Activated CD4-positive, alpha-beta memory T cell treated with anti-CD3 and anti-CD28 coated beads for 36 hours (primary cell): ENCODE measurements at regions not wholly inside any gene's neighbourhood (a gene's known extent, or its start where the extent isn't known, plus 50 kb on each side); places are given as distances from the start of the nearest gene placed in this dataset.

Experiments used
- CTCF ChIA-PET: fragments of 350-600 bp; sonication (Branson Sonifier 250); formaldehyde crosslinking; loops from one replicate; lab custom pipeline; 2021; ENCODE audit warnings: antibody characterized with exemption, inconsistent platforms; lab: Charles Lee
- POLR2A ChIA-PET: fragments of 350-600 bp; sonication (Branson Sonifier 250); formaldehyde crosslinking; loops from one replicate; lab custom pipeline; 2021; ENCODE audit warnings: antibody characterized with exemption; lab: Charles Lee
- DNase-seq: peaks from one replicate; pipeline ENCODE4 v3.0.0-alpha.2; 2020
- H3K27ac Mint-ChIP-seq: one replicate; pipeline ENCODE4 v1.8.0; 2021; ENCODE audit warnings: mixed read lengths
- H3K27me3 Mint-ChIP-seq: one replicate; pipeline ENCODE4 v1.8.0; 2021; ENCODE audit warnings: mixed read lengths
- H3K36me3 Mint-ChIP-seq: one replicate; pipeline ENCODE4 v1.8.0; 2021; ENCODE audit warnings: mixed read lengths
- H3K4me1 Mint-ChIP-seq: one replicate; pipeline ENCODE4 v1.8.0; 2021; ENCODE audit warnings: low read depth, mixed read lengths
- H3K4me3 Mint-ChIP-seq: one replicate; pipeline ENCODE4 v1.8.0; 2021; ENCODE audit warnings: mild to moderate bottlenecking, mixed read lengths
- H3K9me3 Mint-ChIP-seq: one replicate; pipeline ENCODE4 v1.8.0; 2021; ENCODE audit warnings: mixed read lengths
- intact Hi-C: fragments of 100-400 bp; cut with micrococcal nuclease; formaldehyde crosslinking; loops from one replicate; pipeline ENCODE4 v1.15.1; 2023

- H3K36me3 Mint-ChIP-seq = no peaks in the 10 kb centered on the region
- no peak overlapping the region for H3K4me3 Mint-ChIP-seq
- H3K4me1 Mint-ChIP-seq = no peaks in the 10 kb centered on the region
- H3K27me3 Mint-ChIP-seq = peaks cover 4% of the 10 kb centered on the region
- H3K27ac Mint-ChIP-seq = no peak overlapping the region
- no peaks in the 10 kb centered on the region for H3K9me3 Mint-ChIP-seq
- intact Hi-C loops = no loop called here
- POLR2A ChIA-PET = no interaction called here
- DNase-seq = no peak
- CTCF ChIA-PET = no interaction called here
Measured at GRCh38 chr7:131879424-131879823, 323.0 kb upstream of the PODXL start.

GRCh38 chr7:131878777-131879176, 322.3 kb upstream of the PODXL start:
- DNase-seq = no peak
- ChIA-PET CTCF (no interaction called here), POLR2A (no interaction called here)
- Mint-ChIP-seq H3K4me1 (no peaks in the 10 kb centered on the region), H3K9me3 (no peaks in the 10 kb centered on the region), H3K36me3 (no peaks in the 10 kb centered on the region), H3K4me3 (no peak overlapping the region), H3K27ac (no peak overlapping the region), H3K27me3 (peaks cover 4% of the 10 kb centered on the region)
- intact Hi-C loops = no loop called here

GRCh38 chr7:131873581-131873980, 317.2 kb upstream of the PODXL start:
- ChIA-PET CTCF (interaction anchor here (1.8 kb wide), 1 partner anchor 15 kb away, joined by 6 read pairs; no protein-coding TSS in a partner anchor), POLR2A (no interaction called here)
- Mint-ChIP-seq H3K4me1 (no peaks in the 10 kb centered on the region), H3K27ac (no peak overlapping the region), H3K9me3 (no peaks in the 10 kb centered on the region), H3K27me3 (peaks cover 8% of the 10 kb centered on the region), H3K36me3 (no peaks in the 10 kb centered on the region), H3K4me3 (no peak overlapping the region)
- intact Hi-C loops = no loop called here
- no peak for DNase-seq

- no peak for DNase-seq
- peaks cover 8% of the 10 kb centered on the region for H3K27me3 Mint-ChIP-seq
- intact Hi-C loops = no loop called here
- H3K27ac Mint-ChIP-seq = no peak overlapping the region
- ChIA-PET CTCF (no interaction called here), POLR2A (no interaction called here)
- no peaks in the 10 kb centered on the region for H3K36me3 Mint-ChIP-seq
- H3K4me1 Mint-ChIP-seq = no peaks in the 10 kb centered on the region
- H3K4me3 Mint-ChIP-seq = no peak overlapping the region
- H3K9me3 Mint-ChIP-seq = no peaks in the 10 kb centered on the region
Measured at GRCh38 chr7:131869986-131870385, 313.6 kb upstream of the PODXL start.

DNA sequence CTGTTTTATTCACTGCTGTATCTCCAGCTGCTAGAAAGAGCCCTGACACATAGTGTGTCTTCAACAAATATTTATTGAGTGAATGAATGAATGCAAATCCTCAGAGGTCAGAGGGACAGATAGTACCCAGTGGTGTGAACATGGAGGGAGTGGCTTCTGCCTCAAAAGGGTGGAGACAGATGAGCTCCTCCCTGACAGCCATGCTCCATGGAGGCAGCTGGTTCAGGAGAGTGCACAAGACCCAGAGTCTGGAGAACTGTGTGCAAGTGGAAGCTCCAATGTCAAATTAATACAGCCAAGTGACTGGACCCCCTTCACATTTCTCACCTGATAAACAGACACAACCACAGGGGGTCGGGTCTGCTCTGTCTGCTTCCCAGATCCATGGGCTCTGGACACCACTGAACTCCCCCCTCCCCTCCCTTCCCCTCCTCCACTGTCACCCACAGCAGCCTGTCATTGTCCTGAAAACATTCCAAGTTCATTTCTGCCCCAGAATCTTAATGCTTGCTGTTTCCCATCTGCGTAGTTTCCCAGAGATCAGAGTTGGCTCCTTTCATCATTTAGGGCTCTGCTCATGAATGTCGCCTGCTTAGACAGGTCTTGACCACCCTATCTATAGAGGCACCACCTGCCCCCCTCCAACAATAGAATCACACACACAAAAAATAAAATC, 312.9 kb upstream of the PODXL start:
- Mint-ChIP-seq H3K27me3 (peaks cover 8% of the 10 kb centered on the region), H3K27ac (no peak overlapping the region), H3K4me1 (no peaks in the 10 kb centered on the region), H3K9me3 (no peaks in the 10 kb centered on the region), H3K4me3 (no peak overlapping the region), H3K36me3 (no peaks in the 10 kb centered on the region)
- CTCF ChIA-PET = interaction anchor here (2.2 kb wide), 1 partner anchor 10 kb away, joined by 10 read pairs; no protein-coding TSS in a partner anchor
- intact Hi-C loops = no loop called here
- POLR2A ChIA-PET = no interaction called here
- no peak for DNase-seq

DNA sequence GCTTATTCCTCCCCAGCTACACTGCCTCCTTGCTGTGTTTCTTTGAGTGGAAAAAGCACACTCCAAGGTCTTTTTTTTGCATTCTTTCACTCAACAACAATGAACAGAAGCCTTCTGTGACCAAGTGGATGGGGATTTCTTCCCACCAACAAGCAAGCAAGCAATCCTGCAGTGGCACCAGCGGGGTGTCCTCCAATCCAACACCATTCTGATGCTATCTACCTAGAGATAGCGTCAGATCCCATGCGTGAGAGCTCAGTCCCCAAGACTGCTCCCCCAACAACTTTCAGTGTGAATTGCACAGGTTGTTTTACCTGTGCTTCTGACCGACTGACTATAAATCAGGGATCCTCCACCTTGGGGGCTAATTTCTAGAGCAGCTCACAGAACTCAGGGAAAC, 311.0 kb upstream of the PODXL start:
- H3K9me3 Mint-ChIP-seq = no peaks in the 10 kb centered on the region
- no peaks in the 10 kb centered on the region for H3K36me3 Mint-ChIP-seq
- CTCF ChIA-PET = interaction anchor here (2.2 kb wide), 1 partner anchor 8 kb away, joined by 10 read pairs; no protein-coding TSS in a partner anchor
- peaks cover 8% of the 10 kb centered on the region for H3K27me3 Mint-ChIP-seq
- H3K4me3 Mint-ChIP-seq = no peak overlapping the region
- no peaks in the 10 kb centered on the region for H3K4me1 Mint-ChIP-seq
- no peak for DNase-seq
- intact Hi-C loops = no loop called here
- POLR2A ChIA-PET = no interaction called here
- H3K27ac Mint-ChIP-seq = no peak overlapping the region

DNA sequence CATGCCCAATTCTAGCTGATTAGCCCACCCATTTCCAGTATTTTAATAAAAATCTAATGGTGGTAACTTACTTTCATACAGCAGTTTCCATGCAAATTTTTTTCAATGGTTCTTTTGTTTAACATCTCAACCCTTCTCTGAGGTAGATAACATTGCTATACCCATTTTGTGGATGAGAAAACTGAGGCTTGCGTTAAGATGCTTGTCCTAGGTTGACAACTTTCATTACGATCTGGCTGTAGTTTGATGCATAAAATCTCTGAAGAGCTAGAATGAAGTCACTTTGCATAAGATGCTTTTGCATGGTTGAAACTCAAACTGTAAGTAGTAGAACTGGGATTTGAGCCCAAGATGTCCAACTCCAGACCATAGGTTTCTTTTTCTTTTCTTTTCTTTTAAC, 309.5 kb upstream of the PODXL start:
- no peaks in the 10 kb centered on the region for H3K9me3 Mint-ChIP-seq
- ChIA-PET CTCF (no interaction called here), POLR2A (no interaction called here)
- H3K4me1 Mint-ChIP-seq = no peaks in the 10 kb centered on the region
- H3K36me3 Mint-ChIP-seq = no peaks in the 10 kb centered on the region
- no peak overlapping the region for H3K4me3 Mint-ChIP-seq
- peaks cover 2% of the 10 kb centered on the region for H3K27me3 Mint-ChIP-seq
- no peak overlapping the region for H3K27ac Mint-ChIP-seq
- intact Hi-C loops = no loop called here
- DNase-seq = no peak

- ChIA-PET CTCF (interaction anchor here (0.6 kb wide), 1 partner anchor 1574 kb away, joined by 4 read pairs; no protein-coding TSS in a partner anchor), POLR2A (no interaction called here)
- Mint-ChIP-seq H3K27ac (no peak overlapping the region), H3K36me3 (no peaks in the 10 kb centered on the region), H3K4me1 (no peaks in the 10 kb centered on the region), H3K27me3 (no peaks in the 10 kb centered on the region), H3K4me3 (no peak overlapping the region), H3K9me3 (no peaks in the 10 kb centered on the region)
- intact Hi-C loops = no loop called here
- no peak for DNase-seq
Measured at GRCh38 chr7:131861620-131862346, 305.4 kb upstream of the PODXL start.

GRCh38 chr7:131859147-131859821, 302.9 kb upstream of the PODXL start:
- ChIA-PET CTCF (interaction anchor here (0.7 to 3.3 kb wide), 17 partner anchors 9 to 721 kb away, joined by 3 to 14 read pairs (median 4); no protein-coding TSS in a partner anchor), POLR2A (no interaction called here)
- Mint-ChIP-seq H3K4me3 (no peak overlapping the region), H3K27me3 (peaks cover 3% of the 10 kb centered on the region), H3K27ac (no peak overlapping the region), H3K9me3 (no peaks in the 10 kb centered on the region), H3K4me1 (no peaks in the 10 kb centered on the region), H3K36me3 (no peaks in the 10 kb centered on the region)
- intact Hi-C loops = no loop called here
- peak; percentile 60 for DNase-seq

GRCh38 chr7:131858611-131859010, 302.2 kb upstream of the PODXL start:
- ChIA-PET POLR2A (no interaction called here), CTCF (interaction anchor here (0.7 to 3.3 kb wide), 15 partner anchors 9 to 722 kb away, joined by 3 to 14 read pairs (median 4); no protein-coding TSS in a partner anchor)
- Mint-ChIP-seq H3K4me1 (no peaks in the 10 kb centered on the region), H3K27me3 (peaks cover 3% of the 10 kb centered on the region), H3K9me3 (no peaks in the 10 kb centered on the region), H3K4me3 (no peak overlapping the region), H3K27ac (no peak overlapping the region), H3K36me3 (no peaks in the 10 kb centered on the region)
- no peak for DNase-seq
- intact Hi-C loops = no loop called here

GRCh38 chr7:131849472-131849871, 293.0 kb upstream of the PODXL start:
- Mint-ChIP-seq H3K27me3 (peaks cover 5% of the 10 kb centered on the region), H3K4me3 (no peak overlapping the region), H3K36me3 (no peaks in the 10 kb centered on the region), H3K9me3 (no peaks in the 10 kb centered on the region), H3K4me1 (no peaks in the 10 kb centered on the region), H3K27ac (no peak overlapping the region)
- no peak for DNase-seq
- ChIA-PET POLR2A (no interaction called here), CTCF (interaction anchor here (0.7 to 1.0 kb wide), 2 partner anchors 9 to 15 kb away, joined by 3 to 6 read pairs; no protein-coding TSS in a partner anchor)
- intact Hi-C loops = no loop called here

- H3K4me3 Mint-ChIP-seq = no peak overlapping the region
- ChIA-PET POLR2A (no interaction called here), CTCF (no interaction called here)
- no peaks in the 10 kb centered on the region for H3K4me1 Mint-ChIP-seq
- no peaks in the 10 kb centered on the region for H3K36me3 Mint-ChIP-seq
- H3K9me3 Mint-ChIP-seq = no peaks in the 10 kb centered on the region
- no peak overlapping the region for H3K27ac Mint-ChIP-seq
- H3K27me3 Mint-ChIP-seq = peaks cover 5% of the 10 kb centered on the region
- DNase-seq = no peak
- intact Hi-C loops = no loop called here
Measured at GRCh38 chr7:131848033-131848432, 291.6 kb upstream of the PODXL start.
